ENCODE measurements at regions not wholly inside any gene's neighbourhood (a gene's known extent, or its start where the extent isn't known, plus 50 kb on each side); places are given as distances from the start of the nearest gene placed in this dataset.
"Not testable (repeated sequence)": the region's sequence is repeated elsewhere in the genome, so short reads cannot be mapped to it uniquely, and the experiment has no call there.

DNA sequence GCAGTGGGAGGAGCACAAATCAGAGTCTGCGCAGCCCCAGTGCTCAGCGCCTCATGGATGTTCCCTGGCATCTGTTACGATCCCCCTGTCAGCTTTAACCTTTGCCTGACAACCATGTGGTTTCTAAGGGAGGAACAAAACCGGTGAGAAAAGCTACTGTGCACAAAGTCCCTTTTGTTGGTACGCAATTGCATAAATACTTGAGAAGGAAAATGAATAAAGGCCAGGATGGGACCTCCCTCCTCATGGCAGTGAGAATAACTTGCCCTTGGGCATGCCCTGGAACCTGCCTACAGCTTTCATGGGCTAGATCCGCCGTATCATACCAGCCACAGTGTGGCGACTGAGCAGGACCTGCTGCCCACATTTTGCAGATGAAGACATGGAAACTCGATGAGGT, 81.0 kb downstream of the RIN2 start:
- DNase-seq (ENCODE audit: low read depth in 1 of 2, low spot score in 1 of 2): no peak
- TF ChIP-seq JUND (IDR thresholded peaks at IDR 0.05; ENCODE audit: low read depth): no peak

DNA sequence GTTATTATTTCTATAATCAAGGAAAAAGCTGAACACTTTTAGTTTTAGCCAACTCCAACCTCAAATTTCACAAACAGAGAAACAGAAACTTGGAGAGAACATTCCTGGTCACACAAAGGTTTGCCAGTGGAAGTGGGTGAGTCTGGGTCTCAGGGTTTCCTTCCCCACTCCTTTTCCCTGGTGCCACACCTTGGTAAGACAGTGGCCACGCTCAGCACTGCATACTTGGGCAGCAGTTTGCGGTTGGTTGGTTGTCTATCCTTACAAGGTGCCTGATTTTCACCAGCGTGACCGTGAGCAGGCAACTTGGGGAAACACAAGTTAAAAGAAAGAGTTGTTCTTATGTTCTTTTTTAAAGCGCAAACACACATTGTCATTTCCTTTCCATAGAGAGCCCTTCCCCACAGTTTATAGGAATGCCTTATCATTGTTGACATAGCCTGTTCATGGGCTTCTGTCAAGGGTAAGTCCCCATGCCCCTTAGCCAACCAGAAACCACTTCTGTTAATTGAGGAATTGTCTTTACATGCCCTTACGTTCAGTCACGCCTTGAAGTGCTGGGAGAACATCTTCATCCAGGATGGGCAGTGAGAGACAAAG, 82.2 kb downstream of the RIN2 start:
- no peak for DNase-seq (ENCODE audit: low read depth in 1 of 2, low spot score in 1 of 2)
- in situ Hi-C loops (cut with HindIII; ENCODE audit: low pct_unique_long_range_greater_than_20kb, low sequenced_read_pairs): no loop called here
- no peak for TF ChIP-seq JUND (IDR thresholded peaks at IDR 0.05; ENCODE audit: low read depth)

More for the DNA sequence above, 81.0 kb downstream of the RIN2 start:
- in situ Hi-C loops (cut with HindIII; ENCODE audit: low pct_unique_long_range_greater_than_20kb, low sequenced_read_pairs): no loop called here

DNA sequence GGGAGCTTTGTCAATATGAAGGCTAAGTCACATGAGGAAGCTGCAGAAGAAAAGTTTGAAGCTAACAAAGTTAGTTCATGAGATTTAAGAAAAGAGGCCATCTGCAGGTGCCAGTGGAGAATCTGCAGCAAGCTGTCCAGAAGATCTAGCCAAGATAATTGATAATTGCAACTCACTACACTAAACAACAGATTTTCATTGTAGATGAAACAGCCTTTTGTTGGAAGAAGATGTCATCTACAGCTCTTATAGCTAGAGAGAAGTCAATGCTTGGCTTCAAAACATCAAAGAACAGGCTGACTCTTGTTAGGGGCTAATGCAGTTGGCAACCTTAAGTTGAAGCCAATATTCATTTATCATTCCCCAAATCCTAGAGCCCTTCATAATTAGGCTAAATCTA, 83.7 kb downstream of the RIN2 start:
- no peak for TF ChIP-seq JUND (IDR thresholded peaks at IDR 0.05; ENCODE audit: low read depth)
- DNase-seq (ENCODE audit: low read depth in 1 of 2, low spot score in 1 of 2): no peak
- in situ Hi-C loops (cut with HindIII; ENCODE audit: low pct_unique_long_range_greater_than_20kb, low sequenced_read_pairs): no loop called here

DNA sequence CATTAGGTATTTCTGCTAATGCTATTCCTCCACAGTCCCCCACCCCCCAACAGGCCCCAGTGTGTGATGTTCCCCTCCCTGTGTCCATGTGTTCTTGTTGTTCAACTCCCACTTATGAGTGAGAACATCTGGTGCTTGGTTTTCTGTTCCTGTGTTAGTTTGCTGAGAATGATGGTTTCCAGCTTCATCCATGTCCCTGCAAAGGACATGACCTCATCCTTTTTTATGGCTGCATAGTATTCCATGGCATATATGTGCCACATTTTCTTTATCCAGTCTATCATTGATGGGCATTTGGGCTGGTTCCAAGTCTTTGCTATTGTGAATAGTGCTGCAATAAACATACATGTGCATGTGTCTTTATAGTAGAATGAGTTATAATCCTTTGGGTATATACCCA, 86.8 kb downstream of the RIN2 start:
- in situ Hi-C loops (cut with HindIII; ENCODE audit: low pct_unique_long_range_greater_than_20kb, low sequenced_read_pairs); DNase-seq (ENCODE audit: low read depth in 1 of 2, low spot score in 1 of 2): not testable (repeated sequence)

DNA sequence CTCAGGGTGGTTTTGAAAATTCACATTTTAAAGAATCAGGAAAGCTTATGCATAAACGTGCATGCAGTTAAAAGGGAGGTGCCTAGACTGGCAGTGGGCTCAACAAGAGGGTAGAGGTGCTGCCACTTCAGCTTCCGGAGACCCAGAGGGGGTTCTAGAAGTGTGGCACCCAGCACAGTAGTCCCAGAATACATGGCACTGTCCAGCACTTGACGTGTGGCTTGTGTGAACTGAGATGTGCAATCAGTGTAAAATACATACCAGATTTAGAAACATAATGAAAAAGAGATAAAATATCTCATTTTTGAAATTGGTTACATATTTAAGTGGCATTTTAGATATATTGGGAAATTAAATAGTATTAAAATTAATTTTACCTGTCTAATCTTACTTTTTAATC, 89.3 kb downstream of the RIN2 start:
- TF ChIP-seq JUND (IDR thresholded peaks at IDR 0.05; ENCODE audit: low read depth): no peak
- in situ Hi-C loops (cut with HindIII; ENCODE audit: low pct_unique_long_range_greater_than_20kb, low sequenced_read_pairs): no loop called here
- DNase-seq (ENCODE audit: low read depth in 1 of 2, low spot score in 1 of 2): no peak

DNA sequence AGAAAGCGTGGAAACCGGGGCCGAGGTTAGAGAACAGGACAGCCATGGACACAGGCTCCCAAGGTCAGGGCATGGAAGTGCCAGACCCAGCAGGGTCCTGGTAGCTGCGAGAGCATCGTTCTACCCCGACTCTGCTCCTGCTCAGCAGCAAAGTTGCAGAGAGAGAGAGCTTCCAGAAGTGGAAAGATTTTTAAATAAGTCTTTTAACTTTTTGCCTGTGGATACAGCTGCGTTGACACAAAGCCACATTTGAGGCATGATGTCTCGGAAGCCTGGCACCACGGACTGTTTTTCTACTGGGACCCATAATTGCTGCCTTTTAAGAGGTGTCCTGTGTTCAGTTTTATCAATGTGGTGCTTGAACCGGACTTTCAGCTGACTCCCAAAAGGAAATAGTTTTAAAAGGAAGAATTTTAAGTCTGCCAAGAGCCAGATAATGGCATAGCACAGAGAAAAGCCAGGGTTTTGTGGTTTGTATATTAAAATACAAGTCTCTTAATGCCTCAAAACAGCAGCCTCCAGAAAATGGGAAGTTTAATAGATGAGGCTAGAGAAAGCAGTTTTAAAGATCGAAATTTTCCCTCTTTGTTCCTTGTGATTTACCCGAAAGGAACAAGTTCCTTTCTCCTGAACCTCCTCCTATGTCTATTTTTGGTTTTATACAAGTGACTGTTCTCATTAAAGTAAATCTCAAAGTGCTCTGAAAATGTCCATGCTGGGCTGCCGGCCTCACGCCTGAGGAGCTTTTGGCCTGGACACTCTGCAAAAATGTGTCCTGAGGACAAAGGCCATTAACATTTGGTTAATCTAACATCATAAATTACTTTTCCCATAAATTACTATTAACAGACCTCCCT, 91.5 kb downstream of the RIN2 start:
- no peak for DNase-seq (ENCODE audit: low read depth in 1 of 2, low spot score in 1 of 2)
- TF ChIP-seq JUND (IDR thresholded peaks at IDR 0.05; ENCODE audit: low read depth): no peak
- in situ Hi-C loops (cut with HindIII; ENCODE audit: low pct_unique_long_range_greater_than_20kb, low sequenced_read_pairs): no loop called here

DNA sequence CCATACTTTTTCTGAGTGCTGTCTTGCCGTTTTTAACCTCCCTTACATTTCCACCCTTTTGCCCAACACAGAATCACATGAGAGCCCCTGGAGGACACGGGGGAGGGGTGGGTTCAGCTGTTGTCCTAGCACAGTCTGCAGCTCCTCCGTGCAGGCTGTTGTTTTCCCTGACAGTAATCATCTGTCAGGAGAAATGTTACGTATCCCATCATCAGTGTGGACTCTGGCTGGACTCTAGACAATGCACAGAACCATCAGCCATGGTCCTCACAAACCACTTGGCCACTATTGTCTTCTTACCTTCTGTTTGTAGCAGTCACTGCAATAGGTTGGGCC, 92.1 kb downstream of the RIN2 start:
- no peak for TF ChIP-seq JUND (IDR thresholded peaks at IDR 0.05; ENCODE audit: low read depth)
- DNase-seq (ENCODE audit: low read depth in 1 of 2, low spot score in 1 of 2): no peak
- in situ Hi-C loops (cut with HindIII; ENCODE audit: low pct_unique_long_range_greater_than_20kb, low sequenced_read_pairs): no loop called here

DNA sequence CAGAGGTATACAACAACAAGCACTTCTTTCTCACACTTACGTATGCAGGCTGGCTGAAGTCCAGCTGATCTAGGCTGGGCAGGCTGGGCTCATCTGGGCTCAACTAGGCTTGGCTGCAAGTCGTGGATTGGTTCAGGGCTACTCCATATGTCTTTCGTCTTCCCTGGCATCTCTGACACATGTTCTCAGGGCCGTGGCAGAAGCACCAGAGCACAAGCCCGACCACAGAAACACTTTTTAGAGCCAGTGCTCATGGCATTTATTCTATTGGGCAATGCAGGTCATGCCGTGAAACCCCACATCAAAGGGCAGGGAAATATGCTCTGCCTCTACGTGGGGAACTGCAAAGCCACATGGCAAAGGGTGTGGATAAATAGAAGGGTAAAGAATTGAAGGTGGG, 93.8 kb downstream of the RIN2 start:
- no peak for DNase-seq (ENCODE audit: low read depth in 1 of 2, low spot score in 1 of 2)
- no peak for TF ChIP-seq JUND (IDR thresholded peaks at IDR 0.05; ENCODE audit: low read depth)
- in situ Hi-C loops (cut with HindIII; ENCODE audit: low pct_unique_long_range_greater_than_20kb, low sequenced_read_pairs): no loop called here

DNA sequence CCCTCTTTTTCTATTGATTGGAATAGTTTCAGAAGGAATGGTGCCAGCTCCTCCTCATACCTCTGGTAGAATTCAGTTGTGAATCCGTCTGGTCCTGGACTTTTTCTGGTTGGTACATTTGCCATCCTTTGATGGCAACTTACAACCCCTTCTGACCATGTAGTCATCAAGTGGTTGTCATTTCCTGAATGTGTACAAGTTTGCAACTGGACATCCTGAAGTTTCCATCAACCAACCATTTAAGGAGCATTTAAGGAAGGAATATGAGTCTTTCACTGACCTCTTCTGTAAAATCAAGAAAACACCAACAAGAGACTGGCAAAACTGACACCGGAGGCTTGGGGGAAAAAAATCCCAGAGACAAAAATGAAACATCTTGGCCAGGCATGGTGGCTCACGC, 97.4 kb downstream of the RIN2 start:
- no peak for DNase-seq (ENCODE audit: low read depth in 1 of 2, low spot score in 1 of 2)
- in situ Hi-C loops (cut with HindIII; ENCODE audit: low pct_unique_long_range_greater_than_20kb, low sequenced_read_pairs): no loop called here
- TF ChIP-seq JUND (IDR thresholded peaks at IDR 0.05; ENCODE audit: low read depth): no peak

DNA sequence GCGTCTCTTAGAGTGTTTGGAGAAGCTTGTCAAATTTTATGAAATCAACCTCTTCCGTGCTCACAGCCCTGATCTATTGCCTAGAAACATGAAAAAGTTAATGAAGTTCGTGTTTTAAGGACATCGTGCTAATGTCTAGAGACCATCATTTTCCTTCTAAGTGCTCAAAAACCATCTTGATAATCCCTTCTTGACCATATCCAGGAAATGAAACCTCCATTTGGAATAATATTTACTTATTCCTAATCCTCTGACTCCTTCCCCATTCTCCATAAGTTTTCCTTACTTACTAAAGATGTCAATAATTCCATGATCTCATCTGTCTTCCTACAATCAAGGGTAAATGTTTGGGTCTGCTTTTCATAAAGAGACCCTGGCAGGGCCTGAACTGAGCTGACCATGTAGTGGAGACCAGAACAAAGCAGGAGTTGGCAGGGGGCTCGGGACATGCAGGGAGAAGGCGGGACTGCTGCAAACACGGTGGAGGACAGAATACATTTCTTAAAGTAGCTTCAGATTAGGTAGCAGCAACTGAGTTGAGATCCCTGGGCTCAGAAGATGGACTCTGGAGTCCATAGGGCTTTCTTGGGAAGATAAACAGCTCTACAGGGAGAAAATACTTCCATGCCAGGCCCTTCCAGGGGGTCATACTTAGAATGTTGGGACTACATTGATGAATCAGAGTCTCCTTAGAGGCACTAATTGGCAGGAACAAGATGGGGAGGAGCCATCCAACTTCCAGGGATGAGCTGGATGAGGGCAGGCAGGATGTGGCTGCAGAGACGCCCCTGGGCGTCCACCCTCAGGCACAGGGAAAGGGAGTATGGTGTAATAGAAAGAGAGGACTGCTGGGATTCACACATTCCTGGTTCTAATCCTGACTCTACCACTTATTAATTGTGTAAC, 100.7 kb downstream of the RIN2 start:
- TF ChIP-seq JUND (IDR thresholded peaks at IDR 0.05; ENCODE audit: low read depth): no peak
- in situ Hi-C loops (cut with HindIII; ENCODE audit: low pct_unique_long_range_greater_than_20kb, low sequenced_read_pairs): no loop called here
- no peak for DNase-seq (ENCODE audit: low read depth in 1 of 2, low spot score in 1 of 2)

DNA sequence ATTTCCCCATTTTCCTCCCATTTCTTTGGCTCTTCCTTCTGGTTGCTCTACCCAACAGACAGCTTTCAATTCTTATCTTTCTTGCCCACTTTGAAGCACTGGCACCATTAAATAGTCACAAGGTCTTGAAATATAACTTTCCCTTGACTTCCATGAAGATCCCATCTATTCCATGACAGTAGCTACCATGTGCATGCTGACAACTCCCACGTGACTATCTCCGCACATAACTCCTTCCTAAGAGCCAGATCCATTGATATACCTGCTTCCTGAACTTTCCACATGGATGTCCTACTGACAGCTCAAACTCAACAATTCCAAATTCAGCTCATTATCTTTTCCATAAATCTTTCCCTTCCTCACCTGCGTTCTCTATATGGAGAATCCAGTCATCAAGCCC, 101.4 kb downstream of the RIN2 start:
- in situ Hi-C loops (cut with HindIII; ENCODE audit: low pct_unique_long_range_greater_than_20kb, low sequenced_read_pairs): no loop called here

DNA sequence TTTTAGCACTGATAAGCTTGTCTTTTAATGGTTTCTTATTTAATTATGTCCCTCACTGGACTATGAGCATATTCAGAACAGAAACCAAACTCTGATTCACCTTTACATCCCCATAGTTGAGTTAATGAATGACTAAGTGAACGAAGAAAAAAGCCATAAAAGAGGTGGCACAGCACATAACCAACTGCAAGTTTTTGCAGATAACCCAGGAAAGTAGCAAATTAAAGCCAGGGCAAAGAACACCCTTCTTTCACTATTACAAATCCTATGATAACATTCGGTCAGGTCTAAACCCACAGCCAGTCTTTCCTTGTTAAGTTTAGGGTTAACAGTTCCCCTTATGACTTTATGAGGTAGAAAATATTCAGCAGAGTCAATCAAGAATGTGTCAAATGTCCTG, 102.7 kb downstream of the RIN2 start:
- TF ChIP-seq JUND (IDR thresholded peaks at IDR 0.05; ENCODE audit: low read depth): no peak
- in situ Hi-C loops (cut with HindIII; ENCODE audit: low pct_unique_long_range_greater_than_20kb, low sequenced_read_pairs): no loop called here
- DNase-seq (ENCODE audit: low read depth in 1 of 2, low spot score in 1 of 2): no peak

More for the DNA sequence above, 101.4 kb downstream of the RIN2 start:
- no peak for TF ChIP-seq JUND (IDR thresholded peaks at IDR 0.05; ENCODE audit: low read depth)
- no peak for DNase-seq (ENCODE audit: low read depth in 1 of 2, low spot score in 1 of 2)

Measured in T47D (cell line).